ENCODE measurements at regions not wholly inside any gene's neighbourhood (a gene's known extent, or its start where the extent isn't known, plus 50 kb on each side); places are given as distances from the start of the nearest gene placed in this dataset.
"Not testable (repeated sequence)": the region's sequence is repeated elsewhere in the genome, so short reads cannot be mapped to it uniquely, and the experiment has no call there.

DNA sequence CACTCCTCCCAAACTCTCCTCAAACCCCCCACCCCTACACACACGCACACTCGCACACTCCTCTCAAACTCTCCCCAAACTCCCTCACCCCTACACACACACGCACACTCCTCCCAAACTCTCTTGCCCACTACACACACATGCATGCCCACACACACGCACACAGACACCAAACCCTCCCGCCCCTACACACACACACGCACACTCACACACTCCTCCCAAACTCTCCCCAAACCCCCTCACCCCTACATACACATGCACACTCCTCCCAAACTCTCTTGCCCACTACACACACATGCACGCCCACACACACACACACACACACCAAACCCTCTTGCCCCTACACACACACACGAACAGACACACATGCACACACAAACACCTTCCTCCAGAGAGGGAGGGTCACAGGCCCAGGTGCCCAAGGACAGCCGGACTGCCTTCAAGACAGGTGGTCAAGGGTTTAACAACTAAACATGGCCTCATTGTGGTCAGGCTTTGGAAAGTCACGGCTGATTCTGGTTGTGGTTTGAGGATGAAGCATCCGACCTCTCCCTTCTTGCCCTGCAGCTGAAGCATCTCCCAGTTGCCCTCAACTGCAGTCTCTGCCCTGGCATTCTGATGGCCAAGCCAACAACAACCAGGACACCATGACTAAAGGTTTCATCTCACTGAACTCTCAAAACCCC is 72.3 kb upstream of the SNTG2 start:
- no peak for DNase-seq (ENCODE audit: low read depth in 2 of 2)

DNA sequence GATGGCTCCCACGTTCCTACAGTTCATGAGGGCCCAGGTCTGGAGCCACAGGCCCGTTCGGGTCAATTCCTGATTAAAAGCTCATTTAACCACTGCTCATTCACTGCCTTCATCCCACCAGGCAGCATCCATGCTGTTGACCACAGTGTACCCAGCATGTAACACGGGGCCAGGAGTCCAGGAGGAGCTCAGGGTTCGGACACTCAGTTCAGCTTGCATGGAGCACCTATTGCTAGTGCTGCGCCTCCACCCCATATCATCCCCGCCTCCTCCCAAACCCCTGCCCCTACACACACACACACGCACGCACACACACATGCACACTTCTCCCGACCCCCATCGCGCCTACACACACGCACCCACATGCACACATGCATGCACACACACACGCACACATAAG is 72.9 kb upstream of the SNTG2 start:
- DNase-seq (ENCODE audit: low read depth in 2 of 2): no peak

DNA sequence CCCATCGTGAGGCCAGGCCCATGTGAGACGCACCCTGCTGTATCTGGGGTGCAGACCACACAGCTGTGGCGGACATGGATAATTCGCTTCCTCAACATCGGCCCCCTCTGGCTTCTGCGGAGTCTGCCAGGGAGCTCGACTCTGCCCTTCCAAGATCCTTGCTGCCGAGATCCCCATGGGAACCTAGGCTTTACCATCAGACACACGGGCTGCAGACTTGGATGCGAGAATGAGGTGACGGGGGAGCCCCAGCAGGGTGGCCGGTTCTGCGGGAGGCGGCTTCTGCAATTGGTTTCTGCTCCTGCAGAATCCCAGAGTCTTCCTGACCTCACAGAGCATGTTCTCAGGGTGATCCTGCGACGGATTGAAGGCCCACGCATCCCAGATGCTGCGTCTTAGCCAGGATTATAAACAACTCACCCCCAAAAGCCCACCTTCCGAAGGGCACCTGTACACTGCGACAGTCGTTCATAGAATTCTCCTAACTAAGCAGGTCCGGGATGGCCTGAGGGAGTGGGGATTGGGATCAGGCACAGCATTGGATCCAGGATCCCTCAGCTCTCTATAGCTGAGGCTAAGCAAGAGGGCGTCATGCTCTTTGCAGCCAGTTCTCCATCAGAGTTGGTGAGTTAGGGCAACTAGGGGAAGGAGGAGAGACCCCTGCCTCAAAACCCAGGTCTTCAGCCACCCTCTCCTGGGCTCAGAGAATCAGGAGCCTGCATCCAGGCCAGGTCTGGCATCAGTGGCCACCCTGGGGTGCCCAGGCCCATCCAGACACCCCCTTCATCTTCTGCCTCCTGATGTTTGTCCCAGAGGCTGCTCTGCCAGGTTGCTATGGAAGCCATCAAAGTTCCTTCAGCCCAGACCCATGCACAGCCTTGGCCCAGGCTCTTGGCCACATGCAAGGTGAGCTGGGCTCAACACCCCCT is 74.7 kb upstream of the SNTG2 start:
- DNase-seq (ENCODE audit: low read depth in 2 of 2): no peak

DNA sequence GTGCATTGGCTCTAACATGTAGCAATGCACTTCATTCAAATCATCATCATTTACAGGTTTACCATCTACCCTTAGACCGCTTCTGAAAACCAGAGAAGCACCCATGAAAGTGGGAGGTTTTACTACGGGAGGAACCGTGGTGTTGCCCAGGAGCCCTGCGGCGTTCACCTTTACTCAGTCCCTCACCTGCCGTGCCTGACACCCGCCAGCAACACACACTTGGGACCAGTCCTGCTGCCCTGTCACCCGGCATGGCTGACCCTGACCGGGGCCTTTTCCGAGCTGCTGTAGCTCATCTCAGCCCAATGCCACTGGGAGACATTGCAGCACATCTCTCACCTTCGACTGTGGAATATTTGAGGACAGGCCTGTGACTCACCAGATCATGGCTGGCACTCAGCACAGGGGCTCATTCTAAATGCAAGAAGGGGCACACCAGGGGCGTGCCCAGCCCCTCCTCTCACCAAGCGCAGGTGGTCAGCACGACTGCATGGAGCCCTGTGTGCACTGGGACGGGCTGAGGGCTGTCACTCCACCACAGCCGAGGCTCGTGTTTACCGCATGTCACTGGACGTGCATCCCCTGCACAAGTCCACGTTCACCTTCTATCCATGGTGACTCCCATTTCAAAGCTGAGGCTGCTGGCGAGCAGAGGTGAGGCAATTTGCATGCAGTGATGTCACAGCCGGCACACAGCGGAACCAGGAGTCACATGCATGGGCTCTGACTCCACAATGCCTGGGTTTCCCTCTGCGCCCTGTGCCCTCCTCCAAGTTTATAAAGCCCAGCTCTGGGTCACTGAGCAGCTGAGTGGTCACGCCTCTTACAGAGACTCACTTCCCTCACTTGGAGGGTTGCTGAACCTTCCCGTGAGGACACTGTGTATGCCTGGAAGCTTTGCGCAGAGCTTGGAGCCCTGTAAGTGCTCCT is 76.7 kb upstream of the SNTG2 start:
- DNase-seq (ENCODE audit: low read depth in 2 of 2): no peak

- DNase-seq (ENCODE audit: low read depth in 2 of 2): no peak
These were observed 77.6 kb upstream of the SNTG2 start for GRCh38 chr2:873027-873426.

- no peak for DNase-seq (ENCODE audit: low read depth in 2 of 2)
These were observed 78.5 kb upstream of the SNTG2 start for GRCh38 chr2:871926-872680.

- DNase-seq (ENCODE audit: low read depth in 2 of 2): no peak
These were observed 79.4 kb upstream of the SNTG2 start for GRCh38 chr2:871175-871727.

GRCh38 chr2:870426-870825 is 80.2 kb upstream of the SNTG2 start:
- no peak for DNase-seq (ENCODE audit: low read depth in 2 of 2)

DNA sequence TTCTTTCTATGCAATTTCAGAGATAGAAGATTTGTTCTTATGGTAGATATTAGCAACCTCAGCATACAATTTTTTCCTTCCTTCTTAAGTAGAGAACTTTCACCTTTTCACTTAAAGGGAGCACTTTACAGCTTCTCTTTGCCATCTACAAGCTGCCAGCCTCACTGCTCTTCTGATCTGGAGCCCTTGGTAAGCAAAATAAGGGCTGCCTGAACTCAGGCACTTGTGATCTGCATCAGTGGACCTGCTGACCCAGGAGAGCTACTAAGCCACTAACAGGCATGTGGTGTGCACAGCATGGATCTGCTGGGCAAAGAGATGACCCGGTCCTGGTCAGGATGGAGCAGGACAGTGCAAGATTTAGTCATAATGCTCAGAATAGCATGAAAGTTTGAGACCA is 80.8 kb upstream of the SNTG2 start:
- no peak for DNase-seq (ENCODE audit: low read depth in 2 of 2)

DNA sequence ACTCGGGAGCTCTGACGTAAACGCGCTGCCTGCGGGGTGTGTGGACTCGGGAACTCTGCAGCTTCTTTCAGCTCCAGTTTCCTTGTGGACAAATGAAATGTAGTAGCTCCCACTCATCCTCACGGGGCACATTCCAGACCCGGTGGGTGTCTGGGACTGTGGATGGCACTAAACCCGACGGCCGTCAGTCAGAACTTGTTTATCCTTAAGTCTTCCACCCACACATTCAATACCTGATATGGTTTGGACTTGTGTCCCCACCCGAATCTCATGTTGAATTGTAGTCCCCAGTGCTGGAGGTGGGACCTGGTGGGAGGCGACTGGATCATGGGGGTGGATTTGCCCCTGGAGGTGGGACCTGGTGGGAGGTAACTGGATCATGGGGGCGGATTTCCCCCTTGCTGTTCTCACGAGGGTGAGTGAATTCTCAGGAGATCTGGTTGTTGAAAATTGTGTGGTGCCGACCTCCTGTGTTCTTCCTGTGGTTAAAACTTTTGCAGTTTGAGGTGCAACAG is 81.2 kb upstream of the SNTG2 start:
- no peak for DNase-seq (ENCODE audit: low read depth in 2 of 2)

DNA sequence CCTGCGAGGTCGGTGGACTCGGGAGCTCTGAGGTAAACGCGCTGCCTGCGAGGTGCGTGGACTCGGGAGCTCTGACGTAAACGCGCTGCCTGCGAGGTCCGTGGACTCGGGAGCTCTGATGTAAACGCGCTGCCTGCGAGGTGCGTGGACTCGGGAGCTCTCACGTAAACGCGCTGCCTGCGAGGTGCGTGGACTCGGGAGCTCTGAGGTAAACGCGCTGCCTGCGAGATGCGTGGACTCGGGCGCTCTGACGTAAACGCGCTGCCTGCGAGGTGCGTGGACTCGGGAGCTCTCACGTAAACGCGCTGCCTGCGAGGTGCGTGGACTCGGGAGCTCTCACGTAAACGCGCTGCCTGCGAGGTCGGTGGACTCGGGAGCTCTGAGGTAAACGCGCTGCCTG is 81.8 kb upstream of the SNTG2 start:
- DNase-seq (ENCODE audit: low read depth in 2 of 2): not testable (repeated sequence)

GRCh38 chr2:867296-867695 is 83.4 kb upstream of the SNTG2 start:
- DNase-seq (ENCODE audit: low read depth in 2 of 2): no peak

- no peak for DNase-seq (ENCODE audit: low read depth in 2 of 2)
These were observed 83.8 kb upstream of the SNTG2 start for GRCh38 chr2:866887-867286.

GRCh38 chr2:866009-866680 is 84.5 kb upstream of the SNTG2 start:
- DNase-seq (ENCODE audit: low read depth in 2 of 2): no peak

DNA sequence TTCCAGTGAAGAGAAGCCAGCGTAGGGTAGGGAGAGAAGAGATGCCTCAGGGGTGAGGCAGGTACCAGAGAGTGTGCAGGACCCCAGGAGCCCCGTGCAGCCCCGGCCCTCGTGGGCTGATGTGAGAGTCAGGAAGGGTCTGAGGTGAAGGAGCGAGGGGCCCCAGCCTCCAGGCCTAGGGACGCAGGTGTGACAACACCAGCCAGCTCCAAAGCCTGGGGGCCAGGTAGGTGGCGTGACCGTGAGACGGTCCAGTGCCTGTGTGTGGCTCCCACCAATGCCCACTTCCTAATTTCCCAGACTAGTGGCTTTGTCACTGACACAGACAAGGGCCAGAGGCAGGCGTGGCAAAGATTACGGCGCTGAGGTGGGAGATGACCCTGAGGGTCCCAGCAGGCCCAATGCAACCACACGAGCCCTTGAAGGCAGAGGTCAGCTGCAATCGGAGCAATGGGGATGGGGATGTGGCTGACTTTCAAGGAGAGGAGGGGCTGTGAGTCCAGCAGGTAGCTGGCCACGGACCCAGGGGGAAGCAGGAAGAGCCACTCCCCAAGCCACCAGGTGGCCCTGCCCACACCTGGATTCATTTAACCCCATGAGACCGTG is 86.0 kb upstream of the SNTG2 start:
- DNase-seq (ENCODE audit: low read depth in 2 of 2): no peak

GRCh38 chr2:863732-864450 is 86.8 kb upstream of the SNTG2 start:
- no peak for DNase-seq (ENCODE audit: low read depth in 2 of 2)

- DNase-seq (ENCODE audit: low read depth in 2 of 2): no peak
These were observed 87.8 kb upstream of the SNTG2 start for GRCh38 chr2:862731-863466.

DNA sequence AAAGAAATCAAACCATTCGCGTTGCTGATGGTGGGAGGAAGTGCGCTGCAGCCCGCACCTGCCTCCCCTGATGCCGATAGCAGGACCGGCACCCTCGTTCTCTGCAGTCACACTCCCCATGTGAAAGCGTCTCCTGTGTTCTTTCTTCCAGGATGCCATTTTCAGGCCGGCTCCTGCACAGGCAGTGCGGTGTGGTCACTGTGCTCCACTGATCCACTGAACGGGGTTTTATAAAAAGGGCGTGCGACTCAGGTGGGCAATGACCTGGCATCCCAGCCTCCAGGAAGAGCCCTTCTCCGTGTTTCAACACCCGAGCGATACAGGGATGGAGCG is 88.3 kb upstream of the SNTG2 start:
- no peak for DNase-seq (ENCODE audit: low read depth in 2 of 2)
